Osteocyte (in vitro differentiated cells): ENCODE measurements at regions not wholly inside any gene's neighbourhood (a gene's known extent, or its start where the extent isn't known, plus 50 kb on each side); places are given as distances from the start of the nearest gene placed in this dataset.

Experiments used
- DNase-seq: peaks from one replicate; pipeline ENCODE4 v3.0.0; 2021; ENCODE audit warnings: mixed read lengths; ENCODE audit not compliant: unreplicated experiment; ENCODE audit errors: extremely low spot score
- H3K27ac Mint-ChIP-seq: one replicate; pipeline ENCODE4 v1.8.0; 2021; ENCODE audit warnings: mild to moderate bottlenecking, mixed read lengths; ENCODE audit not compliant: unreplicated experiment
- H3K27me3 Mint-ChIP-seq: one replicate; pipeline ENCODE4 v1.8.0; 2021; ENCODE audit warnings: mixed read lengths; ENCODE audit not compliant: unreplicated experiment
- H3K36me3 Mint-ChIP-seq: one replicate; pipeline ENCODE4 v1.8.0; 2021; ENCODE audit warnings: mixed read lengths; ENCODE audit not compliant: unreplicated experiment
- H3K4me1 Mint-ChIP-seq: one replicate; pipeline ENCODE4 v1.8.0; 2021; ENCODE audit warnings: mixed read lengths; ENCODE audit not compliant: unreplicated experiment
- H3K4me3 Mint-ChIP-seq: one replicate; pipeline ENCODE4 v1.8.0; 2021; ENCODE audit warnings: mild to moderate bottlenecking, moderate library complexity, mixed read lengths; ENCODE audit not compliant: unreplicated experiment
- H3K9me3 Mint-ChIP-seq: one replicate; pipeline ENCODE4 v1.8.0; 2021; ENCODE audit warnings: mixed read lengths; ENCODE audit not compliant: unreplicated experiment
- TF ChIP-seq, protein P1 (sequence below): fragments of 200-600 bp; sonication (generic); IDR thresholded peaks from 2 replicates; pipeline ENCODE4 v1.5.0; 2021; ENCODE audit warnings: antibody characterized with exemption, mild to moderate bottlenecking, moderate library complexity

DNA sequence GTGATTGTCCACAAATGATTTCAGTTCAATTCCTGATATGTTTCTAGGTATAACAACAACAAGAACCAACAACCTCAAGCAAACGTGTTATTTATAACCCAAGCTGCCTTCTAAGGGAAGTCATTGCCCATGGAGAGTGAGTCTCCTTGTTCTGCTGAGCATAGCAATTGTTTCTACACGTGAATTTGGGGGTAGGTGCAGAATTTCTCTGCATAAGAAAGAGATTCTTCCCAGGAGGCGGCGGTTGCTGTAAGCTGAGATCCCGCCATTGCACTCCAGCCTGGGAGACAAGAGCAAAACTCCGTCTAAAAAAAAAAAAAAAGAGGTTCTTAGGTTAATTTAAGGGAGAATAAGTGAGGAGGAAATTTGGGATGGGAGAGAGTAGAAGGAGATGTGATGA lies 226.5 kb upstream of the PELI2 start:
- H3K9me3 Mint-ChIP-seq, result no peaks in the 10 kb centered on the region
- no peaks in the 10 kb centered on the region for H3K4me1 Mint-ChIP-seq
- DNase-seq, result no peak
- no peak overlapping the region for H3K4me3 Mint-ChIP-seq
- H3K27ac Mint-ChIP-seq, result no peak overlapping the region
- H3K36me3 Mint-ChIP-seq, result no peaks in the 10 kb centered on the region
- H3K27me3 Mint-ChIP-seq, result peaks cover 18% of the 10 kb centered on the region
- TF ChIP-seq, protein P1, sequence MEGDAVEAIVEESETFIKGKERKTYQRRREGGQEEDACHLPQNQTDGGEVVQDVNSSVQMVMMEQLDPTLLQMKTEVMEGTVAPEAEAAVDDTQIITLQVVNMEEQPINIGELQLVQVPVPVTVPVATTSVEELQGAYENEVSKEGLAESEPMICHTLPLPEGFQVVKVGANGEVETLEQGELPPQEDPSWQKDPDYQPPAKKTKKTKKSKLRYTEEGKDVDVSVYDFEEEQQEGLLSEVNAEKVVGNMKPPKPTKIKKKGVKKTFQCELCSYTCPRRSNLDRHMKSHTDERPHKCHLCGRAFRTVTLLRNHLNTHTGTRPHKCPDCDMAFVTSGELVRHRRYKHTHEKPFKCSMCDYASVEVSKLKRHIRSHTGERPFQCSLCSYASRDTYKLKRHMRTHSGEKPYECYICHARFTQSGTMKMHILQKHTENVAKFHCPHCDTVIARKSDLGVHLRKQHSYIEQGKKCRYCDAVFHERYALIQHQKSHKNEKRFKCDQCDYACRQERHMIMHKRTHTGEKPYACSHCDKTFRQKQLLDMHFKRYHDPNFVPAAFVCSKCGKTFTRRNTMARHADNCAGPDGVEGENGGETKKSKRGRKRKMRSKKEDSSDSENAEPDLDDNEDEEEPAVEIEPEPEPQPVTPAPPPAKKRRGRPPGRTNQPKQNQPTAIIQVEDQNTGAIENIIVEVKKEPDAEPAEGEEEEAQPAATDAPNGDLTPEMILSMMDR, result no peak

- H3K27me3 Mint-ChIP-seq, result peaks cover 15% of the 10 kb centered on the region
- no peak overlapping the region for H3K4me3 Mint-ChIP-seq
- H3K4me1 Mint-ChIP-seq, result no peaks in the 10 kb centered on the region
- no peak for DNase-seq
- H3K9me3 Mint-ChIP-seq, result no peaks in the 10 kb centered on the region
- TF ChIP-seq, protein P1, result no peak
- no peak overlapping the region for H3K27ac Mint-ChIP-seq
- no peaks in the 10 kb centered on the region for H3K36me3 Mint-ChIP-seq
Observed at GRCh38 chr14:55892906-55893305, 225.3 kb upstream of the PELI2 start.

GRCh38 chr14:55893705-55894104 lies 224.5 kb upstream of the PELI2 start:
- Mint-ChIP-seq H3K36me3 (no peaks in the 10 kb centered on the region), H3K27me3 (peaks cover 15% of the 10 kb centered on the region), H3K9me3 (no peaks in the 10 kb centered on the region), H3K27ac (no peak overlapping the region), H3K4me3 (no peak overlapping the region), H3K4me1 (no peaks in the 10 kb centered on the region)
- TF ChIP-seq, protein P1, result no peak
- no peak for DNase-seq

GRCh38 chr14:55897031-55897430 lies 221.2 kb upstream of the PELI2 start:
- Mint-ChIP-seq H3K27me3 (peaks cover 8% of the 10 kb centered on the region), H3K9me3 (no peaks in the 10 kb centered on the region), H3K27ac (no peak overlapping the region), H3K36me3 (no peaks in the 10 kb centered on the region), H3K4me3 (no peak overlapping the region), H3K4me1 (no peaks in the 10 kb centered on the region)
- no peak for DNase-seq
- TF ChIP-seq, protein P1, result no peak

GRCh38 chr14:55898938-55899337 lies 219.3 kb upstream of the PELI2 start:
- Mint-ChIP-seq H3K4me1 (no peaks in the 10 kb centered on the region), H3K36me3 (no peaks in the 10 kb centered on the region), H3K27me3 (no peaks in the 10 kb centered on the region), H3K4me3 (no peak overlapping the region), H3K27ac (no peak overlapping the region), H3K9me3 (no peaks in the 10 kb centered on the region)
- DNase-seq, result no peak
- TF ChIP-seq, protein P1, result no peak
